GM12873 (cell line): ENCODE measurements at regions not wholly inside any gene's neighbourhood (a gene's known extent, or its start where the extent isn't known, plus 50 kb on each side); places are given as distances from the start of the nearest gene placed in this dataset.

Experiments
- CTCF ChIP-seq: IDR thresholded peaks from 2 replicates; pipeline ENCODE4 v1.5.1; 2012; ENCODE audit warnings: low read depth, mild to moderate bottlenecking, moderate library complexity, low read length, control low read depth; ENCODE audit not compliant: insufficient read depth; ENCODE audit errors: missing control alignments

GRCh38 chr21:5123655-5124054 is 5397.7 kb upstream of the TPTE start:
- TF ChIP-seq CTCF, result peak; percentile 41

GRCh38 chr21:5147685-5148084 is 5373.7 kb upstream of the TPTE start:
- peak; percentile 17 for TF ChIP-seq CTCF
